AG04450 (cell line): ENCODE measurements at regions not wholly inside any gene's neighbourhood (a gene's known extent, or its start where the extent isn't known, plus 50 kb on each side); places are given as distances from the start of the nearest gene placed in this dataset.

Experiments used
- CTCF ChIA-PET: fragments of 300-600, 350-600 bp; formaldehyde crosslinking; extraction: SDS; loops from one replicate; lab custom pipeline; 2022; ENCODE audit warnings: antibody characterized with exemption, inconsistent platforms; lab: Charles Lee
- POLR2A ChIA-PET: fragments of 350-600 bp; formaldehyde crosslinking; extraction: SDS; loops from one replicate; lab custom pipeline; 2021; ENCODE audit warnings: antibody characterized with exemption, inconsistent platforms; lab: Yijun Ruan, JAX
- DNase-seq: peaks from one replicate; pipeline ENCODE4 v3.0.0-alpha.2; 2011; ENCODE audit warnings: low read depth, low spot score
- H3K27ac ChIP-seq: one replicate; pipeline ENCODE4 v1.5.1; 2012; ENCODE audit warnings: low read depth, low read length, control low read depth
- H3K27me3 ChIP-seq: one replicate; pipeline ENCODE4 v1.6.0; 2012; ENCODE audit warnings: low read length; ENCODE audit not compliant: control insufficient read depth, insufficient read depth
- H3K4me3 ChIP-seq: 2 replicates; pipeline ENCODE4 v1.5.1; 2011; ENCODE audit warnings: mild to moderate bottlenecking, low read depth, low read length, control low read depth
- H3K9me3 ChIP-seq: 2 replicates; pipeline ENCODE4 v1.5.1; 2012; ENCODE audit warnings: low read length; ENCODE audit not compliant: control insufficient read depth, insufficient read depth
- TF ChIP-seq, protein P1 (sequence below): IDR thresholded peaks from 2 replicates; pipeline ENCODE4 v1.5.1; 2011; ENCODE audit warnings: low read depth, low read length, control low read depth, inconsistent platforms

GRCh38 chr9:108463932-108464606 lies 391.7 kb downstream of the ACTL7B start:
- CTCF ChIA-PET = interaction anchor here (1.0 kb wide), 1 partner anchor 1039 kb away, joined by 3 read pairs; no protein-coding TSS in a partner anchor
- Histone ChIP-seq H3K27ac (no peak overlapping the region), H3K9me3 (no peaks in the 10 kb centered on the region), H3K4me3 (no peak overlapping the region), H3K27me3 (no peaks in the 10 kb centered on the region)
- TF ChIP-seq, protein P1, sequence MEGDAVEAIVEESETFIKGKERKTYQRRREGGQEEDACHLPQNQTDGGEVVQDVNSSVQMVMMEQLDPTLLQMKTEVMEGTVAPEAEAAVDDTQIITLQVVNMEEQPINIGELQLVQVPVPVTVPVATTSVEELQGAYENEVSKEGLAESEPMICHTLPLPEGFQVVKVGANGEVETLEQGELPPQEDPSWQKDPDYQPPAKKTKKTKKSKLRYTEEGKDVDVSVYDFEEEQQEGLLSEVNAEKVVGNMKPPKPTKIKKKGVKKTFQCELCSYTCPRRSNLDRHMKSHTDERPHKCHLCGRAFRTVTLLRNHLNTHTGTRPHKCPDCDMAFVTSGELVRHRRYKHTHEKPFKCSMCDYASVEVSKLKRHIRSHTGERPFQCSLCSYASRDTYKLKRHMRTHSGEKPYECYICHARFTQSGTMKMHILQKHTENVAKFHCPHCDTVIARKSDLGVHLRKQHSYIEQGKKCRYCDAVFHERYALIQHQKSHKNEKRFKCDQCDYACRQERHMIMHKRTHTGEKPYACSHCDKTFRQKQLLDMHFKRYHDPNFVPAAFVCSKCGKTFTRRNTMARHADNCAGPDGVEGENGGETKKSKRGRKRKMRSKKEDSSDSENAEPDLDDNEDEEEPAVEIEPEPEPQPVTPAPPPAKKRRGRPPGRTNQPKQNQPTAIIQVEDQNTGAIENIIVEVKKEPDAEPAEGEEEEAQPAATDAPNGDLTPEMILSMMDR = no peak
- POLR2A ChIA-PET = no interaction called here
- DNase-seq = no peak

- H3K27ac ChIP-seq = no peak overlapping the region
- H3K9me3 ChIP-seq = no peaks in the 10 kb centered on the region
- CTCF ChIA-PET = interaction anchor here (0.6 to 1.1 kb wide), 2 partner anchors 385 to 991 kb away, joined by 3 to 4 read pairs; no protein-coding TSS in a partner anchor
- H3K4me3 ChIP-seq = no peak overlapping the region
- POLR2A ChIA-PET = no interaction called here
- no peaks in the 10 kb centered on the region for H3K27me3 ChIP-seq
- TF ChIP-seq, protein P1 = no peak
- no peak for DNase-seq
Observed at GRCh38 chr9:108456903-108457302, 398.9 kb downstream of the ACTL7B start.

- H3K27ac ChIP-seq = no peak overlapping the region
- H3K27me3 ChIP-seq = no peaks in the 10 kb centered on the region
- TF ChIP-seq, protein P1 = no peak
- ChIA-PET POLR2A (no interaction called here), CTCF (interaction anchor here (1.2 to 1.4 kb wide), 2 partner anchors 31 to 34 kb away, joined by 3 read pairs; no protein-coding TSS in a partner anchor)
- no peak overlapping the region for H3K4me3 ChIP-seq
- no peaks in the 10 kb centered on the region for H3K9me3 ChIP-seq
- DNase-seq = no peak
Observed at GRCh38 chr9:108445431-108446071, 410.2 kb downstream of the ACTL7B start.

GRCh38 chr9:108444400-108445358 lies 411.1 kb downstream of the ACTL7B start:
- ChIA-PET POLR2A (interaction anchor here (0.6 to 1.3 kb wide), 4 partner anchors 23 to 1217 kb away, joined by 3 to 9 read pairs (median 4); no protein-coding TSS in a partner anchor), CTCF (interaction anchor here (0.5 to 1.6 kb wide), 3 partner anchors 30 to 166 kb away, joined by 3 to 7 read pairs (median 3); no protein-coding TSS in a partner anchor)
- TF ChIP-seq, protein P1 = no peak
- peak overlapping the region; percentile 79 for H3K27ac ChIP-seq
- H3K9me3 ChIP-seq = no peaks in the 10 kb centered on the region
- H3K4me3 ChIP-seq = peak overlapping the region; percentile 50
- no peaks in the 10 kb centered on the region for H3K27me3 ChIP-seq
- DNase-seq = peak; percentile 86
